Adrenal gland (tissue), 5 donors: ENCODE measurements at regions not wholly inside any gene's neighbourhood (a gene's known extent, or its start where the extent isn't known, plus 50 kb on each side); places are given as distances from the start of the nearest gene placed in this dataset.

Source experiments
- CTCF ChIP-seq, 6 experiments: fragments of 450-650 bp in 4 of 6; fragments of 200-600 bp in 2 of 6; sonication (generic) in 1 of 6; IDR thresholded peaks; 1 replicate in 5 of 6; 2 replicates in 1 of 6; pipeline versions ENCODE4 v1.5.1 to v1.8.0; 2016 to 2021; ENCODE audit warnings: antibody characterized with exemption in 6 of 6, mild to moderate bottlenecking in 2 of 6, moderate library complexity in 1 of 6
- POLR2A ChIP-seq, 2 donors: fragments of 450-650 bp; IDR thresholded peaks; one replicate each; pipeline ENCODE4 v1.6.1; 2017; ENCODE audit warnings: antibody characterized with exemption in 2 of 2, mild to moderate bottlenecking in 2 of 2, moderate library complexity in 1 of 2
- donor health status: DM: no; HTN: no; CAD: no.

DNA sequence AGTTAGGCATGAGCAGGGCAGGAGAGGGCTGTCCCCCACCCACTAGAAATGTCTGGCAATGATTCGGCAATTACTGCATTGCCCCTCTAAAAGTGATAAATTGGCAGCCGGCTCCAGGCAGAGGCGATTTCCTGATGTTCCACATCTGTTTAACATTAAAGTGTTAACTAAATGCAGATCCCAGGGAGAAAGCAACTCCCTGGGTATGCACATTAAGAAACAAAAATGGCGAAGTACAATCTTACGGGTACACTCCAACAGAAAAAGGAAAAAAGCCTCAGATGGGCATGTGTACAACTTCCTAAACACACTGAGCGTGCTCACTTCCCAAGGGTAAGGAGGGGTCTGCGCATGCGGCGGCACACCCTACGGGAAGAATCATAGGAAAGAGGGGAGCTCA lies 314.4 kb downstream of the CASP12 start:
- no peak for TF ChIP-seq CTCF (IDR thresholded peaks at IDR 0.05)
- no peak for TF ChIP-seq POLR2A (IDR thresholded peaks at IDR 0.05)
